IMR-90 (cell line): ENCODE measurements at regions not wholly inside any gene's neighbourhood (a gene's known extent, or its start where the extent isn't known, plus 50 kb on each side); places are given as distances from the start of the nearest gene placed in this dataset.

ENCODE experiments used
- ATAC-seq: fragments of 200-7000 bp; cut with Tn5 transposase; 2 replicates; pipeline ENCODE4 v1.9.1; 2020; ENCODE audit warnings: low read depth, mild to moderate bottlenecking, moderate library complexity
- BruUV-seq: library from RNA; stranded (reverse); fragments of 400-500 nt; replicated peaks from 2 replicates; lab custom pipeline; 2021; lab: Mats Ljungman, UMichigan
- CTCF ChIA-PET: fragments of 300-600 bp; formaldehyde crosslinking; extraction: SDS; loops from one replicate; lab custom pipeline; 2021; ENCODE audit warnings: antibody characterized with exemption; lab: Yijun Ruan, JAX
- POLR2A ChIA-PET: fragments of 300-600 bp; sonication (Branson Sonifier 250); formaldehyde crosslinking; loops from one replicate; lab custom pipeline; 2022; ENCODE audit warnings: antibody characterized with exemption; ENCODE audit not compliant: unreplicated experiment; lab: Charles Lee
- DNase-seq: peaks from one replicate; pipeline ENCODE4 v3.0.0; 2013
- H2AFZ ChIP-seq: replicated peaks from 2 replicates; pipeline ENCODE3; 2013; ENCODE audit warnings: low read length, mild to moderate bottlenecking; ENCODE audit not compliant: poor library complexity
- H2AK5ac ChIP-seq: 2 replicates; pipeline ENCODE4 v1.6.1; 2013; ENCODE audit warnings: low read depth, low read length, inconsistent platforms
- H2AK9ac ChIP-seq: replicated peaks from 2 replicates; pipeline ENCODE3; 2013; ENCODE audit warnings: mild to moderate bottlenecking, low read depth, low read length, moderate library complexity; ENCODE audit not compliant: poor library complexity
- H2BK120ac ChIP-seq: 2 replicates; pipeline ENCODE4 v1.6.1; 2013; ENCODE audit warnings: low read depth, low read length, inconsistent platforms
- H2BK15ac ChIP-seq: 3 replicates; pipeline ENCODE4 v1.6.1; 2013; ENCODE audit warnings: low read depth, low read length, inconsistent platforms
- H2BK20ac ChIP-seq: 2 replicates; pipeline ENCODE4 v1.6.1; 2013; ENCODE audit warnings: low read depth, mild to moderate bottlenecking, inconsistent platforms, low read length, moderate library complexity
- H2BK5ac ChIP-seq: 2 replicates; pipeline ENCODE4 v1.6.1; 2013; ENCODE audit warnings: mild to moderate bottlenecking, low read depth, low read length, inconsistent platforms; ENCODE audit not compliant: poor library complexity, severe bottlenecking
- H3K14ac ChIP-seq: replicated peaks from 2 replicates; pipeline ENCODE4 v1.6.1; 2013; ENCODE audit warnings: low read depth, low read length, inconsistent platforms
- H3K18ac ChIP-seq: 2 replicates; pipeline ENCODE4 v1.6.1; 2013; ENCODE audit warnings: low read depth, low read length, control low read depth
- H3K23ac ChIP-seq: 2 replicates; pipeline ENCODE4 v1.6.1; 2013; ENCODE audit warnings: low read depth, low read length, inconsistent platforms
- H3K27ac ChIP-seq: 2 replicates; pipeline ENCODE4 v1.5.1; 2013; ENCODE audit warnings: mild to moderate bottlenecking, control low read depth, low read length; ENCODE audit not compliant: insufficient read depth
- H3K27me3 ChIP-seq: 2 replicates; pipeline ENCODE4 v1.6.1; 2013; ENCODE audit warnings: low read length; ENCODE audit not compliant: control insufficient read depth, insufficient read depth
- H3K36me3 ChIP-seq: 2 replicates; pipeline ENCODE4 v1.6.1; 2013; ENCODE audit warnings: low read length, mixed read lengths; ENCODE audit not compliant: control insufficient read depth, insufficient read depth
- H3K4ac ChIP-seq: 2 replicates; pipeline ENCODE4 v1.6.1; 2013; ENCODE audit warnings: low read depth, low read length, inconsistent platforms
- H3K4me1 ChIP-seq: 2 replicates; pipeline ENCODE4 v1.6.1; 2013; ENCODE audit warnings: low read length, mixed read lengths; ENCODE audit not compliant: control insufficient read depth, insufficient read depth
- H3K4me2 ChIP-seq: 2 replicates; pipeline ENCODE4 v1.6.1; 2013; ENCODE audit warnings: low read depth, mild to moderate bottlenecking, control low read depth, low read length, moderate library complexity
- H3K4me3 ChIP-seq: 2 replicates; pipeline ENCODE4 v1.5.1; 2013; ENCODE audit warnings: low read depth, mild to moderate bottlenecking, control low read depth, low read length, moderate library complexity; ENCODE audit not compliant: insufficient read depth
- H3K56ac ChIP-seq: 2 replicates; pipeline ENCODE4 v1.6.1; 2013; ENCODE audit warnings: low read length, inconsistent platforms; ENCODE audit not compliant: insufficient read depth; ENCODE audit errors: extremely low read depth
- H3K79me1 ChIP-seq, 2 experiments: 2 replicates each; pipeline ENCODE4 v1.6.1; 2013; ENCODE audit warnings: low read length in 2 of 2, inconsistent platforms in 1 of 2, low read depth in 1 of 2
- H3K9ac ChIP-seq: 2 replicates; pipeline ENCODE4 v1.6.1; 2013; ENCODE audit warnings: low read depth, low read length, control low read depth
- H3K9me1 ChIP-seq: 2 replicates; pipeline ENCODE4 v1.6.1; 2013; ENCODE audit warnings: low read length, inconsistent platforms; ENCODE audit not compliant: insufficient read depth
- H3K9me3 ChIP-seq: 2 replicates; pipeline ENCODE4 v1.6.1; 2013; ENCODE audit warnings: low read length; ENCODE audit not compliant: control insufficient read depth, insufficient read depth
- H4K20me1 ChIP-seq: 2 replicates; pipeline ENCODE4 v1.6.1; 2013; ENCODE audit warnings: low read length, inconsistent platforms; ENCODE audit not compliant: insufficient read depth
- H4K5ac ChIP-seq: 2 replicates; pipeline ENCODE4 v1.6.1; 2013; ENCODE audit warnings: mild to moderate bottlenecking, low read depth, low read length, control low read depth
- H4K8ac ChIP-seq, 2 experiments: 2 replicates each; pipeline ENCODE4 v1.6.1; 2013; ENCODE audit warnings: low read depth in 2 of 2, low read length in 2 of 2, control low read depth in 1 of 2, inconsistent platforms in 1 of 2
- H4K91ac ChIP-seq: 2 replicates; pipeline ENCODE4 v1.6.1; 2013; ENCODE audit warnings: low read depth, low read length, inconsistent platforms; ENCODE audit not compliant: insufficient read depth
- CHD1 ChIP-seq: IDR thresholded peaks from 2 replicates; pipeline ENCODE4 v1.6.1; 2012; ENCODE audit warnings: low read depth, low read length, improper control_type of control experiment
- FOS ChIP-seq: fragments of 150-350 bp; IDR thresholded peaks from 2 replicates; pipeline ENCODE4 v1.6.1; 2016; ENCODE audit warnings: low read depth, low read length
- MXI1 ChIP-seq: IDR thresholded peaks from 2 replicates; pipeline ENCODE4 v1.6.1; 2012; ENCODE audit warnings: low read depth, mild to moderate bottlenecking, low read length, moderate library complexity, borderline replicate concordance
- dilution Hi-C: fragments of 300-500 bp; cut with HindIII; formaldehyde crosslinking; loops from one replicate; pipeline ENCODE4 v1.14.3; 2018; ENCODE audit warnings: low sequenced_read_pairs; ENCODE audit not compliant: unreplicated experiment
- in situ Hi-C: fragments of 300-500 bp; cut with MboI; formaldehyde crosslinking; loops from 3 replicates; pipeline ENCODE4 v1.14.3; 2019; ENCODE audit warnings: low sequenced_read_pairs, inconsistent platforms, mixed read lengths
- intact Hi-C: fragments of 100-400 bp; cut with micrococcal nuclease; formaldehyde crosslinking; loops from 2 replicates; pipeline ENCODE4 v1.10.0; 2022

- H2AFZ ChIP-seq, result no peak overlapping the region
- H2AK9ac ChIP-seq, result no peak overlapping the region
- ChIA-PET CTCF (no interaction called here), POLR2A (no interaction called here)
- BruUV-seq, result no TSS peak
- no peaks in the 10 kb centered on the region for H3K79me1 ChIP-seq
- no peak overlapping the region for H2BK20ac ChIP-seq
- H4K20me1 ChIP-seq, result no peaks in the 10 kb centered on the region
- no peak overlapping the region for H2AK5ac ChIP-seq
- H2BK5ac ChIP-seq, result no peak overlapping the region
- H3K4ac ChIP-seq, result no peak overlapping the region
- no peak overlapping the region for H2BK120ac ChIP-seq
- H4K91ac ChIP-seq, result no peak overlapping the region
- H3K18ac ChIP-seq, result no peak overlapping the region
- dilution Hi-C loops, result no loop called here
- no peak overlapping the region for H3K23ac ChIP-seq
- no peak overlapping the region for H4K8ac ChIP-seq
- H3K9me1 ChIP-seq, result no peaks in the 10 kb centered on the region
- no peak overlapping the region for H3K4me3 ChIP-seq
- H3K36me3 ChIP-seq, result no peaks in the 10 kb centered on the region
- H3K56ac ChIP-seq, result no peak overlapping the region
- ATAC-seq, result no peak
- H2BK15ac ChIP-seq, result no peak overlapping the region
- H3K4me1 ChIP-seq, result no peaks in the 10 kb centered on the region
- no peaks in the 10 kb centered on the region for H3K27me3 ChIP-seq
- H3K9me3 ChIP-seq, result no peaks in the 10 kb centered on the region
- no peak overlapping the region for H3K14ac ChIP-seq
- in situ Hi-C loops, result no loop called here
- no peak overlapping the region for H3K4me2 ChIP-seq
- no peak overlapping the region for H3K9ac ChIP-seq
- intact Hi-C loops, result no loop called here
- no peak overlapping the region for H4K5ac ChIP-seq
- TF ChIP-seq MXI1, result no peak
- TF ChIP-seq FOS, result no peak
- no peak for TF ChIP-seq CHD1
- H3K27ac ChIP-seq, result no peak overlapping the region
- no peak for DNase-seq
Observed at GRCh38 chr11:87597725-87598124, 560.0 kb downstream of the TMEM135 start.
